ENCODE measurements at regions not wholly inside any gene's neighbourhood (a gene's known extent, or its start where the extent isn't known, plus 50 kb on each side); places are given as distances from the start of the nearest gene placed in this dataset.

DNA sequence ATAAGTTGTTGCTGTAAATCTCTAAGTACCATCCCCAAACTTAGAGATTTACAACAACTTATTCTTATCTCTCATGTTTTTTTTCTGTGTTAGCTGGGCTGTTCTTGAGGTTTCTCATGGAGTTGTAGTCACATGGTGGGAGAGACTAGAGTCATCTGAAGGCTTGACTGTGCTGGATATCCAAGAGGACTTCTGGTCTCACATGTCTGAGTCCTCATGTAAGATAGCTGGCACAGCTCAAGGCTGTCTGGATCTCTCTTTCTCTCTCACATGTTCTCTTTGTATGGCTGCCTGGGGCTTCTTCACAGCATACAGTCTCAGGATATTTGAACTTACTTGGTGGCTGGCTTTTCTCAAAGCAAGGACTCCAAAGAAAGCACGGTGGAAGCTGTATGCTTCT, 63.8 kb downstream of the DACT1 start:
- no peaks in the 10 kb centered on the region for H3K36me3 Mint-ChIP-seq (ENCODE audit: insufficient read depth, unreplicated experiment)
- no peaks in the 10 kb centered on the region for H3K9me3 Mint-ChIP-seq (ENCODE audit: unreplicated experiment)
- H3K27ac Mint-ChIP-seq (ENCODE audit: unreplicated experiment) = no peak overlapping the region
- no peak for DNase-seq
- no peak overlapping the region for H3K4me3 ChIP-seq (ENCODE audit: low read depth, low read length)
- intact Hi-C loops (cut with micrococcal nuclease; ENCODE audit: unreplicated experiment) = no loop called here
- BruUV-seq (replicated peaks) = no TSS peak
- no peaks in the 10 kb centered on the region for H3K9me3 ChIP-seq
- no peaks in the 10 kb centered on the region for H3K4me1 ChIP-seq
- no peaks in the 10 kb centered on the region for H3K4me1 Mint-ChIP-seq (ENCODE audit: low read depth, unreplicated experiment)
- H3K36me3 ChIP-seq (ENCODE audit: control insufficient read depth, insufficient read depth, low read length) = no peaks in the 10 kb centered on the region
- no peaks in the 10 kb centered on the region for H3K27me3 ChIP-seq (replicated peaks; ENCODE audit: control insufficient read depth, insufficient read depth, low read length)
- ChIA-PET POLR2A (no interaction called here), CTCF (no interaction called here)
- TF ChIP-seq CTCF (IDR thresholded peaks at IDR 0.05; ENCODE audit: insufficient read depth in 1 of 2, low read depth in 1 of 2, low read length in 1 of 2, severe bottlenecking in 1 of 2, unreplicated experiment in 1 of 2) = no peak
- H3K27me3 Mint-ChIP-seq (ENCODE audit: insufficient read depth, unreplicated experiment) = peaks cover 18% of the 10 kb centered on the region
- no peak overlapping the region for H3K4me3 Mint-ChIP-seq (ENCODE audit: unreplicated experiment)

- Mint-ChIP-seq H3K27ac (ENCODE audit: unreplicated experiment) (no peak overlapping the region), H3K4me3 (ENCODE audit: unreplicated experiment) (no peak overlapping the region), H3K4me1 (ENCODE audit: low read depth, unreplicated experiment) (no peaks in the 10 kb centered on the region), H3K9me3 (ENCODE audit: unreplicated experiment) (no peaks in the 10 kb centered on the region), H3K36me3 (ENCODE audit: insufficient read depth, unreplicated experiment) (no peaks in the 10 kb centered on the region), H3K27me3 (ENCODE audit: insufficient read depth, unreplicated experiment) (peaks cover 18% of the 10 kb centered on the region)
- TF ChIP-seq CTCF (IDR thresholded peaks at IDR 0.05; ENCODE audit: insufficient read depth in 1 of 2, low read depth in 1 of 2, low read length in 1 of 2, severe bottlenecking in 1 of 2, unreplicated experiment in 1 of 2) = no peak
- no TSS peak for BruUV-seq (replicated peaks)
- H3K27me3 ChIP-seq (replicated peaks; ENCODE audit: control insufficient read depth, insufficient read depth, low read length) = no peaks in the 10 kb centered on the region
- POLR2A ChIA-PET = no interaction called here
- H3K9me3 ChIP-seq = no peaks in the 10 kb centered on the region
- no peaks in the 10 kb centered on the region for H3K4me1 ChIP-seq
- intact Hi-C loops (cut with micrococcal nuclease; ENCODE audit: unreplicated experiment) = no loop called here
- H3K36me3 ChIP-seq (ENCODE audit: control insufficient read depth, insufficient read depth, low read length) = no peaks in the 10 kb centered on the region
- CTCF ChIA-PET = no interaction called here
- no peak overlapping the region for H3K4me3 ChIP-seq (ENCODE audit: low read depth, low read length)
- DNase-seq = no peak
Observed at GRCh38 chr14:58702441-58703160, 64.8 kb downstream of the DACT1 start.

GRCh38 chr14:58703161-58703506, 65.4 kb downstream of the DACT1 start:
- DNase-seq = no peak
- no peaks in the 10 kb centered on the region for H3K4me1 ChIP-seq
- H3K4me3 Mint-ChIP-seq (ENCODE audit: unreplicated experiment) = no peak overlapping the region
- POLR2A ChIA-PET = no interaction called here
- H3K36me3 ChIP-seq (ENCODE audit: control insufficient read depth, insufficient read depth, low read length) = no peaks in the 10 kb centered on the region
- H3K27me3 ChIP-seq (replicated peaks; ENCODE audit: control insufficient read depth, insufficient read depth, low read length) = no peaks in the 10 kb centered on the region
- TF ChIP-seq CTCF (IDR thresholded peaks at IDR 0.05; ENCODE audit: insufficient read depth in 1 of 2, low read depth in 1 of 2, low read length in 1 of 2, severe bottlenecking in 1 of 2, unreplicated experiment in 1 of 2) = no peak
- no peaks in the 10 kb centered on the region for H3K4me1 Mint-ChIP-seq (ENCODE audit: low read depth, unreplicated experiment)
- no peaks in the 10 kb centered on the region for H3K36me3 Mint-ChIP-seq (ENCODE audit: insufficient read depth, unreplicated experiment)
- no peaks in the 10 kb centered on the region for H3K9me3 Mint-ChIP-seq (ENCODE audit: unreplicated experiment)
- H3K9me3 ChIP-seq = no peaks in the 10 kb centered on the region
- H3K27me3 Mint-ChIP-seq (ENCODE audit: insufficient read depth, unreplicated experiment) = peaks cover 18% of the 10 kb centered on the region
- no TSS peak for BruUV-seq (replicated peaks)
- intact Hi-C loops (cut with micrococcal nuclease; ENCODE audit: unreplicated experiment) = no loop called here
- H3K4me3 ChIP-seq (ENCODE audit: low read depth, low read length) = no peak overlapping the region
- CTCF ChIA-PET = no interaction called here
- no peak overlapping the region for H3K27ac Mint-ChIP-seq (ENCODE audit: unreplicated experiment)
